Gastroesophageal sphincter (tissue), 4 donors: ENCODE measurements at regions not wholly inside any gene's neighbourhood (a gene's known extent, or its start where the extent isn't known, plus 50 kb on each side); places are given as distances from the start of the nearest gene placed in this dataset.

Experiments
- ATAC-seq: fragments of 150-250 bp; one replicate; pipeline ENCODE4 v1.9.1; 2016; ENCODE audit warnings: mild to moderate bottlenecking, moderate library complexity
- H3K27ac ChIP-seq, 4 donors: fragments of 200-600 bp; sonication (generic) in 3 of 4; 1 replicate in 3 of 4; 2 replicates in 1 of 4; pipeline ENCODE4 v1.5.1; 2016 to 2019
- H3K27me3 ChIP-seq: fragments of 200-600 bp; sonication (generic); one replicate; pipeline ENCODE4 v1.5.1; 2019
- H3K36me3 ChIP-seq, 2 donors: fragments of 200-600 bp; sonication (generic); one replicate each; pipeline ENCODE4 v1.5.1; 2019; ENCODE audit warnings: control low read depth in 1 of 2
- H3K4me1 ChIP-seq, 3 donors: fragments of 200-600 bp; sonication (generic); 1 replicate in 2 of 3; 2 replicates in 1 of 3; pipeline ENCODE4 v1.5.1; 2016 to 2019; ENCODE audit warnings: control low read depth in 2 of 3
- H3K4me3 ChIP-seq, 2 donors: fragments of 200-600 bp; sonication (generic); one replicate each; pipeline ENCODE4 v1.5.1; 2019; ENCODE audit warnings: mild to moderate bottlenecking in 1 of 2, moderate library complexity in 1 of 2
- H3K9me3 ChIP-seq, 3 donors: fragments of 200-600 bp; sonication (generic); one replicate each; pipeline ENCODE4 v1.5.1; 2017 to 2019; ENCODE audit warnings: control low read depth in 2 of 3
- EP300 ChIP-seq: sonication (generic); formaldehyde crosslinking; IDR thresholded peaks from one replicate; pipeline ENCODE4 v1.6.1; 2017; ENCODE audit warnings: antibody characterized with exemption, mild to moderate bottlenecking
- POLR2A ChIP-seq, 2 donors: fragments of 450-650 bp; IDR thresholded peaks; one replicate each; pipeline ENCODE4 v1.6.1; 2017; ENCODE audit warnings: antibody characterized with exemption in 2 of 2, mild to moderate bottlenecking in 2 of 2, moderate library complexity in 1 of 2
- POLR2AphosphoS5 ChIP-seq: sonication (generic); formaldehyde crosslinking; IDR thresholded peaks from one replicate; pipeline ENCODE4 v1.6.1; 2017; ENCODE audit warnings: antibody characterized with exemption
- WGBS, 2 donors: methylation state at CpG; one replicate each; pipeline ENCODE4 v1.1.5; 2018; ENCODE audit warnings: low coverage in 1 of 2; 5-methylcytosine and 5-hydroxymethylcytosine counted together
- TF ChIP-seq, protein P1 (sequence below), 4 experiments: fragments of 200-600 bp in 2 of 4; fragments of 450-650 bp in 2 of 4; sonication (generic) in 1 of 4; IDR thresholded peaks; one replicate each; pipeline ENCODE4 v1.5.1; 2017 to 2019; ENCODE audit warnings: antibody characterized with exemption in 4 of 4, mild to moderate bottlenecking in 2 of 4, moderate library complexity in 2 of 4

DNA sequence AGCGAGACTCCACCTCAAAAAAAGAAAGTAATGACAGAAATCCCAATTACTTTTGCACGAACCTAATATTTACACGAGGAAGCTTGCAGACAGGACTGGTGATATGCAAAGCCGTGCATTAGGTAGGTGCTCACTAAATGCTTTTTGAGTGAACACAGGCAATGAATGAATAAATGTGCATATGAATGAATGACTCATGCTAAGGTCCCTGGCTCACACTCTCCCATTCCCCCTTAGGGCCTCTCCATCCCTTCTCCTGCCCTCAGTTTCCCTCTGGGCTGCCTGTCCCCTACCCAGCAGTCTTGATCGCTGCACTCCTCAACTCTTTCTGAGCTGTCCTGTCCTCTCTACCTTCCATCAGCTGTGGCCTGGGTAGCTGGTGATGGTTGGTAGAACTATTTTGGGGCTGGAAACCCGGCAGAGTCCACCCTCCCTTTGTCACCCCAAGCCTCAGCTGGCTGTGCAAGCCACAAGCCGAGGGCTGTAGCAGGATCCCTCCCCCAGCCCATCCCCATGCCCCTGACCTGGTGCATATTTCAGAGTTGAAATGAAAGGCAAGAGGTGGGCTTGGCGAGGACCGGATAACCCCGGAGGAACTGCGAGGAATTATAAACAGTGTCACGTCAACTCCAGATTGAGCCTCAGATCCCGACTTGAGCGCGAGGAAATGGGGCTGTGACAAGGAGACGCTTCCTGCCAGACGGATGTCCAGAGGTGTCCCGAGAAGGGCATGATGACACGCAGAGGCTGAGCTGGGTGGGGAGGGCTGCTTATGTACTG, 191.7 kb upstream of the GSC start:
- no peaks in the 10 kb centered on the region for H3K9me3 ChIP-seq
- peaks cover 0 to 8% (median 0%) of the 10 kb centered on the region in 3 donors for H3K4me1 ChIP-seq
- ATAC-seq: no peak
- no peak overlapping the region for H3K4me3 ChIP-seq
- peaks cover 10% of the 10 kb centered on the region for H3K27me3 ChIP-seq
- no peak overlapping the region for H3K27ac ChIP-seq
- no peaks in the 10 kb centered on the region for H3K36me3 ChIP-seq
- WGBS, 2 donors: 39 to 53% methylated on average over 13 to 14 of the region's 19 CpGs
- TF ChIP-seq, protein P1, sequence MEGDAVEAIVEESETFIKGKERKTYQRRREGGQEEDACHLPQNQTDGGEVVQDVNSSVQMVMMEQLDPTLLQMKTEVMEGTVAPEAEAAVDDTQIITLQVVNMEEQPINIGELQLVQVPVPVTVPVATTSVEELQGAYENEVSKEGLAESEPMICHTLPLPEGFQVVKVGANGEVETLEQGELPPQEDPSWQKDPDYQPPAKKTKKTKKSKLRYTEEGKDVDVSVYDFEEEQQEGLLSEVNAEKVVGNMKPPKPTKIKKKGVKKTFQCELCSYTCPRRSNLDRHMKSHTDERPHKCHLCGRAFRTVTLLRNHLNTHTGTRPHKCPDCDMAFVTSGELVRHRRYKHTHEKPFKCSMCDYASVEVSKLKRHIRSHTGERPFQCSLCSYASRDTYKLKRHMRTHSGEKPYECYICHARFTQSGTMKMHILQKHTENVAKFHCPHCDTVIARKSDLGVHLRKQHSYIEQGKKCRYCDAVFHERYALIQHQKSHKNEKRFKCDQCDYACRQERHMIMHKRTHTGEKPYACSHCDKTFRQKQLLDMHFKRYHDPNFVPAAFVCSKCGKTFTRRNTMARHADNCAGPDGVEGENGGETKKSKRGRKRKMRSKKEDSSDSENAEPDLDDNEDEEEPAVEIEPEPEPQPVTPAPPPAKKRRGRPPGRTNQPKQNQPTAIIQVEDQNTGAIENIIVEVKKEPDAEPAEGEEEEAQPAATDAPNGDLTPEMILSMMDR (IDR thresholded peaks at IDR 0.05): no peak
- no peak for TF ChIP-seq EP300
- no peak for TF ChIP-seq POLR2A (IDR thresholded peaks at IDR 0.05)
- no peak for TF ChIP-seq POLR2AphosphoS5

DNA sequence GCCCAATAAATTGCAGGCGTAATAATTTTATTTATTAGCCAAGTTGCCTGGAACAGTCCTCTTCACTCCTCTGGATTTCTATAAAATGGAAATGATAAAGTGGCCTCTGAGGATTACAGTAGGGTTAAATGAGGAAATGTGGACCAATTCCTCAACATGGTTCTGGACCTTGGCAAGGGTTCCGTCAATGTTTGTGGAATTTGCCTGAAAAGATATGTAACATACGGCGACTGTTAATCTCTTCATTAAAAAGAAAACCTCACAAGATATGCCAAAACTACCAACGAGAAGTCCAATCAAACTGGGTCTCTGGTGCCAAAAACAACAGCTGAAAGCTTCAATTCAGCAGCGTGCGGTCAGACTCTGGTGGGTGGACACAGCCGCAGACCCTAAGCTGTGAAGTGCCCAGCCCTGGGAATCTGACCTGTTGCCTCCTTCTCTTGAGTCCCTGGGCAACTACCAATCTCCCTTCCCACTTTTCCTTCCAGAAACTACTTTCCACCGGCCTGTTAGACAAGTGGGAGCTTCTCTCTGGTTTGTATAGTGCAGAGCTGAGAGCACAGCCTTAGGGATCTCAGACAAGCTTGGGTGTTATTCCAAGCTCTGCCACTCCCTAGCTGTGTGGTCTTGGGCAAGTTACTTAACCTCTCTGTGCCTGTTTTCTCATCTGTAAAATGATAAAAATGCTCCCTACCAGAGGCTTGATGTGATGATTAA, 190.5 kb upstream of the GSC start:
- no peak for TF ChIP-seq POLR2AphosphoS5
- TF ChIP-seq, protein P1 (IDR thresholded peaks at IDR 0.05): no peak
- no peak for TF ChIP-seq EP300
- TF ChIP-seq POLR2A (IDR thresholded peaks at IDR 0.05): no peak

DNA sequence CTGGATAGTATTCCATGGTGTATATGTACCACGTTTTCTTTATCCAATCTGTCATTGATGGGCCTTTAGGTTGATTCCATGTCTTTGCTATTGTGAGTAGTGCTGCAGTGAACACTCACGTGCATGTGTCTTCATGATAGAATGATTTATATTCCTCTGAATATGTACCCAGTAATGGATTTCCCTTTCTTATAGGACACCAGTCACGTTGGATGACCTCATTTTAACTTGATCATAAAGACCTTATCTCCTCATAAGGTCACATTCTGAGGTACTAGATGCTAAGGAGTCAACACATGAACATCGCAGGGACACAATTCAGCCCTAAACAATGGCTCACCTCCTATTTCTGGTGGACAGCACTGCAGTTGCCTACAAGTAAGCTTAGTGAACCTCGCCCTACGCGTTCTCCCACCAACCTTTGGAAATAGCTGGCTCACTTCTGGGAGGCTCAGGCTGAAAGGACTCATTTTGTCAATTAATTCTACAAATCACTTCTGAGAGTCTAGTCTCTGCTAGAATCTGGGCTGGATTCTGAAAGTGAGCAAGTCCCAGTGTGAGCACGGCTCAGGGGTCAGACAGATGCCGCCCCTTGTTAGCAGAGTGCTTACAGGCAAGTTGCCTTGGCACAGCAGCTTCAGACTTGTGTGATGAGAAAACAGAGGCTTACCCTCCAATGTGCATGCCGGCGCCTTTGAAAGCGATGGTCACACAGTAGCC, 183.8 kb upstream of the GSC start:
- no peaks in the 10 kb centered on the region for H3K36me3 ChIP-seq
- no peak overlapping the region for H3K4me3 ChIP-seq
- 88 to 90% methylated on average over 9 to 12 of the region's 12 CpGs for WGBS, 2 donors
- no peak overlapping the region for H3K27ac ChIP-seq
- H3K27me3 ChIP-seq: no peaks in the 10 kb centered on the region
- ATAC-seq: no peak
- no peaks in the 10 kb centered on the region for H3K4me1 ChIP-seq
- no peaks in the 10 kb centered on the region for H3K9me3 ChIP-seq
- TF ChIP-seq POLR2AphosphoS5 (no peak), EP300 (no peak), POLR2A (IDR thresholded peaks at IDR 0.05) (no peak)
- TF ChIP-seq, protein P1 (IDR thresholded peaks at IDR 0.05): no peak

More for the DNA sequence above, 190.5 kb upstream of the GSC start:
- Histone ChIP-seq H3K9me3 (no peaks in the 10 kb centered on the region), H3K27me3 (peaks cover 10% of the 10 kb centered on the region), H3K36me3 (no peaks in the 10 kb centered on the region), H3K4me3 (no peak overlapping the region), H3K4me1 (peaks cover 0 to 8% (median 0%) of the 10 kb centered on the region in 3 donors), H3K27ac (no peak overlapping the region)
- WGBS, 2 donors: 53 to 74% methylated on average over 6 to 9 of the region's 9 CpGs
- ATAC-seq: no peak

DNA sequence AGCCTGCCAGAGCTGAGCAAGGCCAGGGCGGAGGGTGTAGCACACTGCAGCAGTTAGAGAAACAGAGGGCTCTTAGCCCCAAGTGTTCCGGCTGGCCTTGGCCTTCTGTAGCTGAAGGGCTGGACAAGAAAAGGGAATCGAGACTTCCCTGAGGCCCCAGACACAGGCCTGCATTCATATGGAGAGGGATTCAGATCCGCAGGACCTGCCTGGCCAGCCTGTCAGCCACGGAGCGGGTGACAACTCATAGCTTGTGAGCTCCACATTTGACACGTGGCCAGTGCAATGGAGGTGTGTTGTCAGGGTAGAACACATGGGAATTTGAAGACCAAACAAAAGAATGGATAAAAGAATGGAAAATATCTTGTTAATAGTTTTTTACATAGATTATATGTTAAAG, 182.2 kb upstream of the GSC start:
- TF ChIP-seq EP300: no peak
- no peak for TF ChIP-seq POLR2A (IDR thresholded peaks at IDR 0.05)
- no peak for TF ChIP-seq POLR2AphosphoS5
- TF ChIP-seq, protein P1 (IDR thresholded peaks at IDR 0.05): no peak
- Histone ChIP-seq H3K9me3 (peaks cover 0 to 7% (median 0%) of the 10 kb centered on the region in 3 donors), H3K4me3 (no peak overlapping the region), H3K4me1 (no peaks in the 10 kb centered on the region), H3K27me3 (no peaks in the 10 kb centered on the region), H3K27ac (no peak overlapping the region), H3K36me3 (no peaks in the 10 kb centered on the region)
- WGBS, 2 donors: 80 to 82% methylated on average over 5 to 7 of the region's 7 CpGs
- no peak for ATAC-seq
